ENCODE measurements at regions not wholly inside any gene's neighbourhood (a gene's known extent, or its start where the extent isn't known, plus 50 kb on each side); places are given as distances from the start of the nearest gene placed in this dataset.
A peak's percentile ranks its signal among the peaks of the same experiment; 100 is the strongest.
"Not testable (repeated sequence)": the region's sequence is repeated elsewhere in the genome, so short reads cannot be mapped to it uniquely, and the experiment has no call there.

DNA sequence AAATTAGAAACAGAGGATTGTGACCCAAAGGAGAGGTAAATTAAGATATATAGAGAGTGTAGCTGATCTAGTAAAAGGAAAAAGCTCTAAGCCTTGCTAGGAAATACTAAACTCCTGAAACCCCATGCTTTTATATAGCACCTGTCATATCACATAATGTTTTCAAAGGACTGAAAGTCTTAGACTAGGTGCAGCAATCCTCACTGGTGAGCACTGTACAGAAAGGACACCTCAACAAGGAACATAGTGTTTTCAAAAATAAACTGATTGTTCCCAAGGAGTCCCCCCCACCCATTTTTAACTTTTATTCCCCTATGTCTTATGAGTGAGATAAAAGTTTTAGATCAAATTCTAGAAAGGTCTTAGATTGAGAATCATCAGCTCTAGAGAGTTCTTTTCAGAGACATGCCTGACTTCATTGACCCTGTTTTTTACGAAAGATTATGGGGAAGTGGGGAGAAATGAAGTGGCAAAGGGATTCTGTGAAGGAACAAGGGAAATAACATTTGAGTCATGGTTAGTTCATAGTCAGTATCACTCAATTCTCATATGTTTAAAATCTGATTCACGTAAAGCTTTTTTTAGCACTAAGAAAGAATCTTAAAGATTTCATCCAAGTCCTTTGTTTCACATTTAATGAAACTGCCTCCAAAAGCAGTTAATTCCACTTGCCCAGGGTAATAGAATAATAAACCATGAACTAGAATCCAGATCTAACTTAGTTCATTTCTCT lies 166.4 kb downstream of the CYB561 start:
- no peak overlapping the region for H2AFZ ChIP-seq (ENCODE audit: low read length)
- DNase-seq (ENCODE audit: insufficient read length, low spot score, missing footprints): no peak
- peak overlapping the region; percentile 0 for H3K4me3 ChIP-seq (ENCODE audit: insufficient read depth, low read length)
- TF ChIP-seq, protein P1, sequence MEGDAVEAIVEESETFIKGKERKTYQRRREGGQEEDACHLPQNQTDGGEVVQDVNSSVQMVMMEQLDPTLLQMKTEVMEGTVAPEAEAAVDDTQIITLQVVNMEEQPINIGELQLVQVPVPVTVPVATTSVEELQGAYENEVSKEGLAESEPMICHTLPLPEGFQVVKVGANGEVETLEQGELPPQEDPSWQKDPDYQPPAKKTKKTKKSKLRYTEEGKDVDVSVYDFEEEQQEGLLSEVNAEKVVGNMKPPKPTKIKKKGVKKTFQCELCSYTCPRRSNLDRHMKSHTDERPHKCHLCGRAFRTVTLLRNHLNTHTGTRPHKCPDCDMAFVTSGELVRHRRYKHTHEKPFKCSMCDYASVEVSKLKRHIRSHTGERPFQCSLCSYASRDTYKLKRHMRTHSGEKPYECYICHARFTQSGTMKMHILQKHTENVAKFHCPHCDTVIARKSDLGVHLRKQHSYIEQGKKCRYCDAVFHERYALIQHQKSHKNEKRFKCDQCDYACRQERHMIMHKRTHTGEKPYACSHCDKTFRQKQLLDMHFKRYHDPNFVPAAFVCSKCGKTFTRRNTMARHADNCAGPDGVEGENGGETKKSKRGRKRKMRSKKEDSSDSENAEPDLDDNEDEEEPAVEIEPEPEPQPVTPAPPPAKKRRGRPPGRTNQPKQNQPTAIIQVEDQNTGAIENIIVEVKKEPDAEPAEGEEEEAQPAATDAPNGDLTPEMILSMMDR (IDR thresholded peaks at IDR 0.05; ENCODE audit: extremely low read depth, low read depth, low read length): no peak
- H3K4me2 ChIP-seq (ENCODE audit: insufficient read depth, low read length): peak overlapping the region; percentile 40
- peaks cover 53% of the 10 kb centered on the region for H3K4me1 ChIP-seq (ENCODE audit: insufficient read depth, low read length)
- H4K20me1 ChIP-seq (ENCODE audit: insufficient read depth, low read length): no peaks in the 10 kb centered on the region
- H3K27ac ChIP-seq (ENCODE audit: low read depth, low read length): peak overlapping the region; percentile 74
- H3K79me2 ChIP-seq (ENCODE audit: insufficient read depth, low read length): peaks cover 7% of the 10 kb centered on the region
- no peaks in the 10 kb centered on the region for H3K9me3 ChIP-seq (ENCODE audit: low read depth, low read length)
- no peaks in the 10 kb centered on the region for H3K27me3 ChIP-seq (ENCODE audit: insufficient read depth, low read length)
- no peaks in the 10 kb centered on the region for H3K36me3 ChIP-seq (ENCODE audit: insufficient read depth, low read length)

DNA sequence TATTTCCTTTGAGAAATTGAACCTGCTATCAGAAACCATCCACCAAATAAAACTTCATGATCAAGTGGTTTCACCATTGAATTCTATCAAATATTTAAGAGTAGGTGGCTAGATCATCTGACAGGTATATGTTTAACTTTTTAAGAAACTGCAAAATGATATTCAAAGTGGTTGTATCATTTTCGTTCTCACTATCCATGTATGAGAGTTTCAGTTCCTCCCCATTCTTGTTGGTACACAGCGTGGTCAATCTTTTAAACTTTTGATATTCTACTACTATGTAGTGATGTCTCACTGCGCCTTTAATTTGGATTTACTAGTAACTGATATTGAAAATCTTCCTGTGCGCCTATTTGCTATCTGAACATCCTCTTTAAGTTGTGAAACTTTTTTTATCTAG lies 163.7 kb downstream of the CYB561 start:
- no peak overlapping the region for H3K27ac ChIP-seq (ENCODE audit: low read depth, low read length)
- peaks cover 13% of the 10 kb centered on the region for H3K79me2 ChIP-seq (ENCODE audit: insufficient read depth, low read length)
- H3K9me3 ChIP-seq (ENCODE audit: low read depth, low read length): no peaks in the 10 kb centered on the region
- H2AFZ ChIP-seq (ENCODE audit: low read length): no peak overlapping the region
- no peaks in the 10 kb centered on the region for H4K20me1 ChIP-seq (ENCODE audit: insufficient read depth, low read length)
- H3K36me3 ChIP-seq (ENCODE audit: insufficient read depth, low read length): peaks cover 4% of the 10 kb centered on the region
- no peak overlapping the region for H3K4me2 ChIP-seq (ENCODE audit: insufficient read depth, low read length)
- DNase-seq (ENCODE audit: insufficient read length, low spot score, missing footprints): no peak
- TF ChIP-seq, protein P1 (IDR thresholded peaks at IDR 0.05; ENCODE audit: extremely low read depth, low read depth, low read length): no peak
- H3K4me1 ChIP-seq (ENCODE audit: insufficient read depth, low read length): peaks cover 27% of the 10 kb centered on the region
- H3K27me3 ChIP-seq (ENCODE audit: insufficient read depth, low read length): no peaks in the 10 kb centered on the region
- no peak overlapping the region for H3K4me3 ChIP-seq (ENCODE audit: insufficient read depth, low read length)

DNA sequence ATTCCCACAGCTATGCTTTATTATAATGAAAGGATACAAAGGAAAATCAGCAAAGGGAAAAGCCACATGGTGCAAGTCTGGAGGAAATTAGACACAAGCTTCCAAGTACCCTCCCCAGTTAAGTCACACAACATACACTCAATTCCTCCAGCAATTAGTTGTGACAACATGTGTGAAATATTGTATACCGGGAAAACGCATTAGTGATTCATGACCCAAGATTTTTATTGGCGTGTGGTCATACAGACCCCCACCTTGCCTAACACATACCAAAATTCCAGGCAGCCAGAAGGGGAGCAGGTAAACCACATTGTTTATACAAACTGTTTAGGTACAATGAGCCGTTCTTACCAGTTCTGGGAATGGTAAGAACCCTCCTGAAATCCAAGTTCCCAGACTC lies 160.6 kb downstream of the CYB561 start:
- Histone ChIP-seq H3K4me1 (ENCODE audit: insufficient read depth, low read length) (peaks cover 4% of the 10 kb centered on the region), H3K27ac (ENCODE audit: low read depth, low read length) (no peak overlapping the region), H3K36me3 (ENCODE audit: insufficient read depth, low read length) (peaks cover 4% of the 10 kb centered on the region), H3K27me3 (ENCODE audit: insufficient read depth, low read length) (no peaks in the 10 kb centered on the region), H3K4me3 (ENCODE audit: insufficient read depth, low read length) (no peak overlapping the region), H3K9me3 (ENCODE audit: low read depth, low read length) (no peaks in the 10 kb centered on the region), H2AFZ (ENCODE audit: low read length) (no peak overlapping the region), H4K20me1 (ENCODE audit: insufficient read depth, low read length) (no peaks in the 10 kb centered on the region), H3K79me2 (ENCODE audit: insufficient read depth, low read length) (peaks cover 18% of the 10 kb centered on the region), H3K4me2 (ENCODE audit: insufficient read depth, low read length) (no peak overlapping the region)
- TF ChIP-seq, protein P1 (IDR thresholded peaks at IDR 0.05; ENCODE audit: extremely low read depth, low read depth, low read length): no peak
- no peak for DNase-seq (ENCODE audit: insufficient read length, low spot score, missing footprints)

DNA sequence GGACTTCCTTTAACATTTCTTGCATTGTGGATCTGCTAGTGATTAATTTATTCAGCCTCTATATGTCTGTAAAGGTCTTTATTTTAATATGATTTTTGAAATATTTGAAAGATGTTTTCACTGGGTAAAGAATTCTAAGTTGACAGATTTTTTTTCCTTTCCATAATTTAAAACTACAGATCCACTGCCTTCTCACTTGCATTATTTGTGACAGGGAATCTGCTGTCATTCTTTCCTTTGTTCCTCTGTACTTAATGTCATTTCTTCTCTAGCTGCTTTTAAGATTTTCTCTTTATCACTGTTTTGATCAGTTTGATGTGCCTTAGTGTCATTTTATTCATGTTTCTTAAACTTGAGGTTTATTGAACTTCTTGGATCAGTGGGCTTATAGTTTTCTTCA lies 159.9 kb downstream of the CYB561 start:
- peaks cover 18% of the 10 kb centered on the region for H3K79me2 ChIP-seq (ENCODE audit: insufficient read depth, low read length)
- H4K20me1 ChIP-seq (ENCODE audit: insufficient read depth, low read length): no peaks in the 10 kb centered on the region
- H2AFZ ChIP-seq (ENCODE audit: low read length): no peak overlapping the region
- DNase-seq (ENCODE audit: insufficient read length, low spot score, missing footprints): no peak
- no peaks in the 10 kb centered on the region for H3K9me3 ChIP-seq (ENCODE audit: low read depth, low read length)
- no peaks in the 10 kb centered on the region for H3K27me3 ChIP-seq (ENCODE audit: insufficient read depth, low read length)
- peaks cover 4% of the 10 kb centered on the region for H3K36me3 ChIP-seq (ENCODE audit: insufficient read depth, low read length)
- peaks cover 4% of the 10 kb centered on the region for H3K4me1 ChIP-seq (ENCODE audit: insufficient read depth, low read length)
- TF ChIP-seq, protein P1 (IDR thresholded peaks at IDR 0.05; ENCODE audit: extremely low read depth, low read depth, low read length): no peak
- H3K27ac ChIP-seq (ENCODE audit: low read depth, low read length): no peak overlapping the region
- H3K4me2 ChIP-seq (ENCODE audit: insufficient read depth, low read length): no peak overlapping the region
- no peak overlapping the region for H3K4me3 ChIP-seq (ENCODE audit: insufficient read depth, low read length)

DNA sequence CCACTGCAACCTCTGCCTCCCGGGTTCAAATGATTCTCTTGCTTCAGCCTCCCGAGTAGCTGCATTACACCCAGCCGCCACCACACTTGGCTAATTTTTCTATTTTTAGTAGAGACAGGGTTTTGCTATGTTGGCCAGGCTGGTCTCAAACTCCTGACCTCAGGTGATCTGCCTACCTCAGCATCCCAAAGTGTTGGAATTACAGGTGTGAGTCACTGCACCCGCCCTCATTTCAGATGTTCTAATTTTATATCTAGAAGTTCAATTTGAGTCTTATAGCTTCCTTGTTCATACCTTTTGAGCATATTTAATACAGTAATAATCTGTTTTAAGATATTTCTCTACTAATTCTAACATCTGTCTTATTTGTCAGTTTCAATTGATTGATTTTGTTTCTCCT lies 159.1 kb downstream of the CYB561 start:
- H3K36me3 ChIP-seq (ENCODE audit: insufficient read depth, low read length); H2AFZ ChIP-seq (ENCODE audit: low read length); H4K20me1 ChIP-seq (ENCODE audit: insufficient read depth, low read length); H3K9me3 ChIP-seq (ENCODE audit: low read depth, low read length); H3K4me1 ChIP-seq (ENCODE audit: insufficient read depth, low read length); DNase-seq (ENCODE audit: insufficient read length, low spot score, missing footprints); H3K4me3 ChIP-seq (ENCODE audit: insufficient read depth, low read length); H3K27ac ChIP-seq (ENCODE audit: low read depth, low read length); H3K4me2 ChIP-seq (ENCODE audit: insufficient read depth, low read length); H3K27me3 ChIP-seq (ENCODE audit: insufficient read depth, low read length): not testable (repeated sequence)
- H3K79me2 ChIP-seq (ENCODE audit: insufficient read depth, low read length): peaks cover 20% of the 10 kb centered on the region
